Activated T-cell treated with anti-CD3 and anti-CD28 coated beads, Interleukin-2, amount 50 U/mL, for 24 hours (primary cell): ENCODE measurements at regions not wholly inside any gene's neighbourhood (a gene's known extent, or its start where the extent isn't known, plus 50 kb on each side); places are given as distances from the start of the nearest gene placed in this dataset.

Source experiments
- DNase-seq: peaks from one replicate; pipeline ENCODE4 v3.0.0-alpha.2; 2020
- H3K27ac Mint-ChIP-seq: 2 replicates; pipeline ENCODE4 v1.8.0; 2020; ENCODE audit warnings: mild to moderate bottlenecking, mixed read lengths
- H3K27me3 Mint-ChIP-seq: 2 replicates; pipeline ENCODE4 v1.8.0; 2020; ENCODE audit warnings: mixed read lengths
- H3K36me3 Mint-ChIP-seq: 2 replicates; pipeline ENCODE4 v1.8.0; 2020; ENCODE audit warnings: low read depth, mixed read lengths
- H3K4me1 Mint-ChIP-seq: 2 replicates; pipeline ENCODE4 v1.8.0; 2020; ENCODE audit warnings: low read depth, mixed read lengths
- H3K4me3 Mint-ChIP-seq: 2 replicates; pipeline ENCODE4 v1.8.0; 2020; ENCODE audit warnings: mild to moderate bottlenecking, moderate library complexity, mixed read lengths
- H3K9me3 Mint-ChIP-seq: 2 replicates; pipeline ENCODE4 v1.8.0; 2020; ENCODE audit warnings: mixed read lengths

GRCh38 chr9:26086396-26086795, 408.2 kb upstream of the TUSC1 start:
- Mint-ChIP-seq H3K9me3 (peaks cover 17% of the 10 kb centered on the region), H3K27ac (no peak overlapping the region), H3K4me3 (no peak overlapping the region), H3K36me3 (no peaks in the 10 kb centered on the region), H3K4me1 (no peaks in the 10 kb centered on the region), H3K27me3 (no peaks in the 10 kb centered on the region)
- no peak for DNase-seq

- Mint-ChIP-seq H3K4me1 (no peaks in the 10 kb centered on the region), H3K27ac (no peak overlapping the region), H3K4me3 (no peak overlapping the region), H3K9me3 (peaks cover 6% of the 10 kb centered on the region), H3K36me3 (no peaks in the 10 kb centered on the region), H3K27me3 (no peaks in the 10 kb centered on the region)
- DNase-seq = no peak
Observed at GRCh38 chr9:26081847-26082246, 403.6 kb upstream of the TUSC1 start.

GRCh38 chr9:26078706-26079105, 400.5 kb upstream of the TUSC1 start:
- Mint-ChIP-seq H3K36me3 (no peaks in the 10 kb centered on the region), H3K4me3 (no peak overlapping the region), H3K27ac (no peak overlapping the region)

GRCh38 chr9:26077860-26078259, 399.6 kb upstream of the TUSC1 start:
- H3K27me3 Mint-ChIP-seq = no peaks in the 10 kb centered on the region
- no peak for DNase-seq
- no peaks in the 10 kb centered on the region for H3K4me1 Mint-ChIP-seq
- H3K4me3 Mint-ChIP-seq = no peak overlapping the region
- no peaks in the 10 kb centered on the region for H3K36me3 Mint-ChIP-seq
- peaks cover 21% of the 10 kb centered on the region for H3K9me3 Mint-ChIP-seq
- H3K27ac Mint-ChIP-seq = no peak overlapping the region

More at GRCh38 chr9:26078706-26079105, 400.5 kb upstream of the TUSC1 start:
- no peaks in the 10 kb centered on the region for H3K4me1 Mint-ChIP-seq
- peaks cover 19% of the 10 kb centered on the region for H3K9me3 Mint-ChIP-seq
- H3K27me3 Mint-ChIP-seq = no peaks in the 10 kb centered on the region
- DNase-seq = no peak

- Mint-ChIP-seq H3K4me3 (no peak overlapping the region), H3K9me3 (peaks cover 12% of the 10 kb centered on the region), H3K27me3 (no peaks in the 10 kb centered on the region), H3K4me1 (no peaks in the 10 kb centered on the region), H3K36me3 (no peaks in the 10 kb centered on the region), H3K27ac (no peak overlapping the region)
- no peak for DNase-seq
Observed at GRCh38 chr9:26067608-26068007, 389.4 kb upstream of the TUSC1 start.

GRCh38 chr9:26066237-26066636, 388.0 kb upstream of the TUSC1 start:
- Mint-ChIP-seq H3K27ac (no peak overlapping the region), H3K27me3 (no peaks in the 10 kb centered on the region), H3K4me1 (no peaks in the 10 kb centered on the region), H3K36me3 (no peaks in the 10 kb centered on the region), H3K9me3 (peaks cover 12% of the 10 kb centered on the region), H3K4me3 (no peak overlapping the region)
- no peak for DNase-seq

- no peaks in the 10 kb centered on the region for H3K36me3 Mint-ChIP-seq
- no peak for DNase-seq
Observed at GRCh38 chr9:26061948-26062575, 383.8 kb upstream of the TUSC1 start.

GRCh38 chr9:26058111-26058895, 380.1 kb upstream of the TUSC1 start:
- no peaks in the 10 kb centered on the region for H3K36me3 Mint-ChIP-seq
- no peaks in the 10 kb centered on the region for H3K4me1 Mint-ChIP-seq
- no peak overlapping the region for H3K4me3 Mint-ChIP-seq
- H3K27ac Mint-ChIP-seq = no peak overlapping the region
- DNase-seq = no peak
- peaks cover 20% of the 10 kb centered on the region for H3K9me3 Mint-ChIP-seq
- no peaks in the 10 kb centered on the region for H3K27me3 Mint-ChIP-seq

More at GRCh38 chr9:26061948-26062575, 383.8 kb upstream of the TUSC1 start:
- peaks cover 21% of the 10 kb centered on the region for H3K9me3 Mint-ChIP-seq
- no peak overlapping the region for H3K4me3 Mint-ChIP-seq
- H3K4me1 Mint-ChIP-seq = no peaks in the 10 kb centered on the region
- no peak overlapping the region for H3K27ac Mint-ChIP-seq
- H3K27me3 Mint-ChIP-seq = no peaks in the 10 kb centered on the region

GRCh38 chr9:26057050-26057449, 378.8 kb upstream of the TUSC1 start:
- Mint-ChIP-seq H3K27ac (no peak overlapping the region), H3K36me3 (no peaks in the 10 kb centered on the region), H3K4me3 (no peak overlapping the region), H3K27me3 (no peaks in the 10 kb centered on the region), H3K9me3 (peaks cover 20% of the 10 kb centered on the region), H3K4me1 (no peaks in the 10 kb centered on the region)
- DNase-seq = no peak

GRCh38 chr9:26054600-26055520, 376.6 kb upstream of the TUSC1 start:
- H3K9me3 Mint-ChIP-seq = peaks cover 18% of the 10 kb centered on the region
- no peaks in the 10 kb centered on the region for H3K27me3 Mint-ChIP-seq
- no peaks in the 10 kb centered on the region for H3K36me3 Mint-ChIP-seq
- no peak for DNase-seq
- no peak overlapping the region for H3K4me3 Mint-ChIP-seq
- no peak overlapping the region for H3K27ac Mint-ChIP-seq
- H3K4me1 Mint-ChIP-seq = no peaks in the 10 kb centered on the region

- Mint-ChIP-seq H3K4me3 (no peak overlapping the region), H3K27me3 (no peaks in the 10 kb centered on the region), H3K36me3 (no peaks in the 10 kb centered on the region), H3K9me3 (peaks cover 19% of the 10 kb centered on the region), H3K4me1 (no peaks in the 10 kb centered on the region), H3K27ac (no peak overlapping the region)
- DNase-seq = no peak
Observed at GRCh38 chr9:26053954-26054353, 375.7 kb upstream of the TUSC1 start.

GRCh38 chr9:26043431-26043830, 365.2 kb upstream of the TUSC1 start:
- DNase-seq = no peak
- Mint-ChIP-seq H3K4me3 (no peak overlapping the region), H3K27me3 (no peaks in the 10 kb centered on the region), H3K27ac (no peak overlapping the region), H3K36me3 (no peaks in the 10 kb centered on the region), H3K9me3 (peaks cover 17% of the 10 kb centered on the region), H3K4me1 (no peaks in the 10 kb centered on the region)

- Mint-ChIP-seq H3K9me3 (peaks cover 26% of the 10 kb centered on the region), H3K27ac (no peak overlapping the region), H3K4me1 (no peaks in the 10 kb centered on the region), H3K4me3 (no peak overlapping the region), H3K36me3 (no peaks in the 10 kb centered on the region), H3K27me3 (no peaks in the 10 kb centered on the region)
- no peak for DNase-seq
Observed at GRCh38 chr9:26034786-26035185, 356.5 kb upstream of the TUSC1 start.

- H3K4me1 Mint-ChIP-seq = no peaks in the 10 kb centered on the region
- H3K4me3 Mint-ChIP-seq = no peak overlapping the region
- DNase-seq = no peak
- no peaks in the 10 kb centered on the region for H3K36me3 Mint-ChIP-seq
- no peaks in the 10 kb centered on the region for H3K27me3 Mint-ChIP-seq
- H3K9me3 Mint-ChIP-seq = peaks cover 25% of the 10 kb centered on the region
- H3K27ac Mint-ChIP-seq = no peak overlapping the region
Observed at GRCh38 chr9:26033336-26033735, 355.1 kb upstream of the TUSC1 start.
